ENCODE measurements at regions not wholly inside any gene's neighbourhood (a gene's known extent, or its start where the extent isn't known, plus 50 kb on each side); places are given as distances from the start of the nearest gene placed in this dataset.

GRCh38 chr22:27566602-27567001 is 235.0 kb downstream of the MN1 start:
- DNase-seq = no peak

- no peak for DNase-seq
These were observed 233.3 kb downstream of the MN1 start for GRCh38 chr22:27568265-27568664.

GRCh38 chr22:27571463-27572277 is 229.9 kb downstream of the MN1 start:
- DNase-seq = no peak

GRCh38 chr22:27572278-27572666 is 229.3 kb downstream of the MN1 start:
- no peak for DNase-seq

GRCh38 chr22:27573280-27574001 is 228.1 kb downstream of the MN1 start:
- no peak for DNase-seq

GRCh38 chr22:27574002-27574366 is 227.6 kb downstream of the MN1 start:
- DNase-seq = no peak

- DNase-seq = no peak
These were observed 226.9 kb downstream of the MN1 start for GRCh38 chr22:27574651-27575050.

- no peak for DNase-seq
These were observed 226.2 kb downstream of the MN1 start for GRCh38 chr22:27575348-27575747.

- no peak for DNase-seq
These were observed 225.1 kb downstream of the MN1 start for GRCh38 chr22:27576413-27576812.

- DNase-seq = no peak
These were observed 224.6 kb downstream of the MN1 start for GRCh38 chr22:27576815-27577573.

GRCh38 chr22:27577574-27577969 is 224.0 kb downstream of the MN1 start:
- no peak for DNase-seq

GRCh38 chr22:27578937-27579617 is 222.5 kb downstream of the MN1 start:
- DNase-seq = no peak

GRCh38 chr22:27580311-27580897 is 221.2 kb downstream of the MN1 start:
- DNase-seq = no peak

GRCh38 chr22:27581236-27581635 is 220.3 kb downstream of the MN1 start:
- no peak for DNase-seq

GRCh38 chr22:27581688-27582087 is 219.9 kb downstream of the MN1 start:
- no peak for DNase-seq

GRCh38 chr22:27583856-27584255 is 217.7 kb downstream of the MN1 start:
- DNase-seq = no peak

- DNase-seq = no peak
These were observed 216.4 kb downstream of the MN1 start for GRCh38 chr22:27585141-27585540.

- DNase-seq = no peak
These were observed 213.3 kb downstream of the MN1 start for GRCh38 chr22:27588268-27588667.

- DNase-seq = no peak
These were observed 212.6 kb downstream of the MN1 start for GRCh38 chr22:27588915-27589314.

- no peak for DNase-seq
These were observed 210.5 kb downstream of the MN1 start for GRCh38 chr22:27591060-27591459.

GRCh38 chr22:27593378-27593777 is 208.2 kb downstream of the MN1 start:
- no peak for DNase-seq

GRCh38 chr22:27594020-27594419 is 207.5 kb downstream of the MN1 start:
- no peak for DNase-seq

All from activated naive CD4-positive, alpha-beta T cell treated with Interleukin-2 at 50 U/mL for 16 hours (primary cell).